ENCODE measurements at regions not wholly inside any gene's neighbourhood (a gene's known extent, or its start where the extent isn't known, plus 50 kb on each side); places are given as distances from the start of the nearest gene placed in this dataset.

DNA sequence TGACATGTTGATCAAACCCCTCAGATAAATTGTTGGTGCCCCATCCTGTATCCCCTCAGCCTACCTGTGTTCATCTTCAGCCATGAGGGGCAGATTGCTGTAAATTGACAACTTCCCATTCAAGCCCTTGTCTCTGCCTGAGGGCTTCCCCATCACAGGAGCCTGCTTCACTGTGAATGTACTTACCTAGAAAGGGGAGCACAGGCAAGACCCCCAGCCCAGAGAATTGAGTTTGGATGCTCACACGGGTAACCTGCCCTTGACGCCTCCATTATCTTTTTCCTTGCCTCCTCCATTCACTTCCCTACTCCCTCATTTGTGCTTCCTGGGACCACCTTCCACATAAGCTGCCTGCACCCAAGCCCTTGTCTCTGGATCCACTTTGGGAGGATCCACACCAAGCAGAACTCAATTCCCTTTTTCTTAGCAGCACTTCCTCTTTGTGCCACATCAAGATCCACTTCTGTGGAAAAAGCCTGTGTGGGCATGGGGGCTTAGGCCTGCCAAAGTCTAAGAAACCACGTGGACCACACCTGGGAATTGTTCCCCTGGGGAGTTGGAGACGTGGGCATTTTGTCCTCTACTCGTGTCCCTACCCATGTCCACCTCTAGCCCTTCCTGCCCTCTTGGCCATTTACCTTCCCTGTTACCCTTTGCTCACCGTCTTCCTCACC lies 103.4 kb upstream of the FOXA2 start:
- TF ChIP-seq TAF1 (IDR thresholded peaks at IDR 0.05; ENCODE audit: borderline replicate concordance, low read depth, low read length) (no peak), POLR2A (IDR thresholded peaks at IDR 0.05; ENCODE audit: low read depth, low read length) (no peak), POLR2AphosphoS5 (IDR thresholded peaks at IDR 0.05; ENCODE audit: low read depth, low read length) (no peak)

Data from GM12892 (cell line).